ENCODE measurements at regions not wholly inside any gene's neighbourhood (a gene's known extent, or its start where the extent isn't known, plus 50 kb on each side); places are given as distances from the start of the nearest gene placed in this dataset.
"Not testable (repeated sequence)": the region's sequence is repeated elsewhere in the genome, so short reads cannot be mapped to it uniquely, and the experiment has no call there.

- DNase-seq (ENCODE audit: low spot score): peak; percentile 47
Observed at GRCh38 chr6:16949716-16950115, 152.1 kb upstream of the STMND1 start.

GRCh38 chr6:16948396-16948795, 153.5 kb upstream of the STMND1 start:
- DNase-seq (ENCODE audit: low spot score): no peak

DNA sequence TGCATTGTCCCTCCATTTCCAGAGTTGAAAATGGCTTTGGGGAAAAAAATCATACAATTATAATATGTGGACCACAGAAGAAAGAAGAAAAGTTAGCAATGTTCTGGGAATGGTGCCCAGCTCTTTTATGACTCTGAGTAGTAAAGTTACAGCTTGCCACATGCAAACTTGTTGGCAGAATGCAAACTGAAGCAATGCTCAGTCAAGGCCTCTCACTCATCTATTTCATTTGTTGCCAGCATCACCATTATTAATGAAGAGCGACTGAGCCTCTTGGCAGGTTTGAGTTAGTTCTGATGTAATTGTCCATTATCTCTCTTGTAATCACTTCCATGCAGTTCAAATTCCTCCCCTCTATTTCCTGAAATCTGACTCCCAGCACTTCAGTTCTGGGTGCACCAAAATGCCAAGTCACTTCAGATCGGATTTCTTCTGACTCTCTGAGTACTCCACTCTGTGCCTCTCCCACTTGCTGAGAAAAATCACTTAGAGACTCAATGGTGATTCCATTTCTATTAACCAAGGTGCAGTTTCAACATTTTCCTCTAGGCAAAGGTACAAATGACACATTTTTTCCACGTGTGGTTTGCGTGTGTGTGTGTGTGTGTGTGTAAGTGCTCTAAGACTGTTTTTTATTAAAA, 154.4 kb upstream of the STMND1 start:
- DNase-seq (ENCODE audit: low spot score): peak; percentile 85

DNA sequence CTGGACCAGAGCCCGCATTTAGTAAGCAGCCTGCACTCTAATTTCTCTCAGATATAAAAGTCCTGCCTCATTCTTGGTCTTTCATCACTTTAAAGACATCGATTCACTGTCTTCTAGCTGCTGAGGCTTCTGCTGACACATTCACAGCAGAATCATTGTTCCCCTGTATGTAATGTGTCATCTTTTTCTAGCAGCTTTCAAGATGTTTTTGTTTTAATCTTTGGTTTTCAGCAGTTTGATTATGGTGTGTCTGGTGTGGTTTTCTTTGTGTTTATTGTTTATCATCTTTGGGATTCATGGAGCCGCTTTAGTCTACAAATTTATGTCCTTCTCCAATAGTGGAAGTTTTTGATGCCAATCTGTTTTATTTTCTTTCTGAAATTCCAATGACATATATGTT, 157.3 kb upstream of the STMND1 start:
- peak; percentile 30 for DNase-seq (ENCODE audit: low spot score)

GRCh38 chr6:16939839-16940238, 162.0 kb upstream of the STMND1 start:
- DNase-seq (ENCODE audit: low spot score): no peak

GRCh38 chr6:16939351-16939750, 162.5 kb upstream of the STMND1 start:
- no peak for DNase-seq (ENCODE audit: low spot score)

DNA sequence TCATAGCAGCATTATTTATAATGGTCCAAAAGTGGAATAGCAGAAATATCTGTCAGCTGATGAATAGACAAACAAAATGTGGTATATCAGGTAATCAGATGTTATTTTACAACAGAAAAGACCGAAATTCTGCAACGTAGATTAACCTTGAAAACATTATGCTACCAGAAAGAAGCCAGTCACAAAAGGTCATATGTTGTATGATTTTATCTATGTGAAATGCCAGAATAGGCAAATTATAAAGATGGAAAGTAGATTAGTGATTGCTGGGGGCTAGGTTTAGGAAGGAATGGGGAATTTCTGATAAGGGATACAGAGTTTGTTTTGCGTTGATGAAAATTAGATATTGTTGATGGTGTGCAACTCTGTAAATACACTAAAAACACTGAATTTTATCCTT, 165.0 kb upstream of the STMND1 start:
- no peak for DNase-seq (ENCODE audit: low spot score)

GRCh38 chr6:16933961-16934360, 167.9 kb upstream of the STMND1 start:
- no peak for DNase-seq (ENCODE audit: low spot score)

DNA sequence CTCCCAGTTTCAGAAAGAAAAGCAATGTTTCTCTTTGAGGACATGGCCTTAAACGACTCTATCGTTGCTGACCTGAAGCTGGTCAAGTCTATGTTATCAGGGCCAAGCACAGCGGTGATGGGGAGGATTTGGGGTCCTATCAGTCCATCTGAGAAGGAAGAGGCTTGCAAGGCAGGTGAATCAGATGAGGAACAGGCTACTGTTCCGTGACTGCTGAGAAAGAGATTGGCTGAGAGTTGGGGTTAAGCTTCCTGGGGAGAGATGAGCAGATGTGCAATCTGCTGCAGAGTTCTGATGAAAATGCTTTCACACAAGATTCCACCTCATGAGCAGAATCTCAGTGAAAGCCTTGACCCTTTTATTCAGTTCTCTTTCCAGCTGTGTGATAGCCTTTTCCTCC, 168.3 kb upstream of the STMND1 start:
- DNase-seq (ENCODE audit: low spot score): peak; percentile 18

- no peak for DNase-seq (ENCODE audit: low spot score)
Observed at GRCh38 chr6:16932920-16933319, 168.9 kb upstream of the STMND1 start.

- DNase-seq (ENCODE audit: low spot score): not testable (repeated sequence)
Observed at GRCh38 chr6:16931079-16931478, 169.8 kb upstream of the ATXN1 start.

GRCh38 chr6:16930432-16930831, 169.2 kb upstream of the ATXN1 start:
- DNase-seq (ENCODE audit: low spot score): no peak

- DNase-seq (ENCODE audit: low spot score): peak; percentile 93
Observed at GRCh38 chr6:16929809-16930208, 168.5 kb upstream of the ATXN1 start.

DNA sequence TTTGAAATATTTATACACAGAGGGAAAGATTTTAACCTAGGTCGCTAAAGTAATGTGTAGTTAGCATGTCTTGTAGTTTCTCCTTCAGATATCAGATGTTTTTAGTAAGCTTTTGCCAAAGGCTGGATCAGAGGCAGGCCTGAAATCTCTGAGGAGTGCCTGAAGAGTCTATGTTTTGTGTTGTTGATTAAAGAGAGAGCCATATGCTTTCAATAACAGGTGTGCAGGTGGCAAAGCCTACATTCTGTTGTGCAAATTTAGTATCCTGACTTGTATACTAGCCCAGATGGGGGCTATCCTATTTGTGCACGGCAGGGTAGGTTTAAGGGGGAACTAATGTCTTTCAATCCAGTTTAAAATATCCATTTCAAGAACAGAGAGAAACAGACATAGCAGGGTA, 167.1 kb upstream of the ATXN1 start:
- DNase-seq (ENCODE audit: low spot score): no peak

- no peak for DNase-seq (ENCODE audit: low spot score)
Observed at GRCh38 chr6:16927205-16927604, 165.9 kb upstream of the ATXN1 start.

- DNase-seq (ENCODE audit: low spot score): peak; percentile 45
Observed at GRCh38 chr6:16925461-16925860, 164.2 kb upstream of the ATXN1 start.

GRCh38 chr6:16922282-16922681, 161.0 kb upstream of the ATXN1 start:
- no peak for DNase-seq (ENCODE audit: low spot score)

- DNase-seq (ENCODE audit: low spot score): no peak
Observed at GRCh38 chr6:16921399-16922110, 160.3 kb upstream of the ATXN1 start.

- no peak for DNase-seq (ENCODE audit: low spot score)
Observed at GRCh38 chr6:16918586-16918985, 157.3 kb upstream of the ATXN1 start.

DNA sequence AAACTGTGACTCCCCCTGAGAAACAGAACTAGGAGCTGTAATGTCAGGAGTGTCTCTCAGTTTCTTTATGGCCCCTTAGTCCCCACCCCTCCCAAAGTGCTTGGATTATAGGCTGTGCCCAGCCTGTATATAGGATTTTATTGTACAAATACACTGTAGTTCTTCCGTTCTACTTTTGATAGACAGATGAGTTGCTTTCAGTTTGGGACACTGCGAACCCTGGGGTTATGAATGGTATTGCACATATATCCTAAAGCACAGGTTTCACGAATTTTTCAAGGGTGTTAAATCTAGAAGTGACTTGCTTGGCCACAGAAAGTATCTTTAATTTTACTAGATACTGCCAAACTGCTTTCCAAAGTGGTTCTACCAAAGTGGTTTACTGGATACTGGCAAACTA, 152.9 kb upstream of the ATXN1 start:
- no peak for DNase-seq (ENCODE audit: low spot score)

DNA sequence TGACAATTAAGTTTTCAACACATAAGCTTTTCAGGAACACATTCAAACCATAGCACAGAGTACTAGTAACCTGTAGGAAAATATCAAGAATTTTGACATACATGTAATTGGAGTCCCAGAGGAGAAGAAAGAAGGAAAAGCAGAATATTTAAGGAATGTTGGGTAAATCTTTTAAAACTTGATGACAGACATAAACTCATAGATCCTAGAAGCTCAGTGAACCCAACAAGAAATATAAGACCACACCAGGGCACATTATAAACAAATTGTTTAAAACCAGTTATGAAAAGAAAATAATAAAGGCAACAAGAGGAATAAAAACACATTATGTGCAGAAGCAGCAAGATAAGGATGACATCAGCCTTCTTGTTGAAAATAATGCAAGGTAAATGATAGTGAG, 151.5 kb upstream of the ATXN1 start:
- no peak for DNase-seq (ENCODE audit: low spot score)

DNA sequence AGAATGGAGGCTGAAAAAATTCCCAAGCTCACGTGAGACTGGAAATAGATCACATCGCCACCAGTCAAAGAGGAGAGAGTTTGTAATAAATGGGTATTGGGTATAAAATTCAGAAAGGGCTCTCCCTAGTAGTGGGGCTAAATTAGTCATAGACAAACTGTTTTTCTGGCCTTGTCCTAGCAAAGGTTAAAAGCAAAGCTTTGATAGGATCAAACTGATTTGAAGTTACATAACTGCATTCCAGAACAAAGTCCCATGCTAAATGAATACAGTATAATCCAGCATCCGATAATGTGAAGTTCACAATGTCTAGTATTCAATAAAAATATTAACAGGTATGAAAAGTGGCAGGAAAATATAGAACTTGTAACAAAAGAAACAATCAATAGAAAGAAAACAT, 149.8 kb upstream of the ATXN1 start:
- no peak for DNase-seq (ENCODE audit: low spot score)

GRCh38 chr6:16909658-16910360, 148.5 kb upstream of the ATXN1 start:
- peak; percentile 70 for DNase-seq (ENCODE audit: low spot score)
